GM18858 (cell line): ENCODE measurements at regions not wholly inside any gene's neighbourhood (a gene's known extent, or its start where the extent isn't known, plus 50 kb on each side); places are given as distances from the start of the nearest gene placed in this dataset.

Experiments used
- ATAC-seq: cut with Tn5 transposase; IDR thresholded peaks from one replicate; pipeline ENCODE4 v1.9.1; 2021; ENCODE audit not compliant: unreplicated experiment

GRCh38 chr22:49237279-49237678 is 590.4 kb downstream of the BRD1 start:
- ATAC-seq: no peak

GRCh38 chr22:49236541-49237075 is 591.1 kb downstream of the BRD1 start:
- no peak for ATAC-seq

- no peak for ATAC-seq
These were observed 592.0 kb downstream of the BRD1 start for GRCh38 chr22:49235463-49236300.

GRCh38 chr22:49234459-49234858 is 593.2 kb downstream of the BRD1 start:
- no peak for ATAC-seq

- ATAC-seq: no peak
These were observed 594.1 kb downstream of the BRD1 start for GRCh38 chr22:49233507-49234100.

GRCh38 chr22:49232319-49233067 is 595.2 kb downstream of the BRD1 start:
- no peak for ATAC-seq

- no peak for ATAC-seq
These were observed 597.5 kb downstream of the BRD1 start for GRCh38 chr22:49230194-49230577.

- ATAC-seq: no peak
These were observed 598.0 kb downstream of the BRD1 start for GRCh38 chr22:49229483-49230193.

- no peak for ATAC-seq
These were observed 599.1 kb downstream of the BRD1 start for GRCh38 chr22:49228431-49229037.

- ATAC-seq: no peak
These were observed 600.0 kb downstream of the BRD1 start for GRCh38 chr22:49227670-49228069.

GRCh38 chr22:49226096-49226495 is 601.6 kb downstream of the BRD1 start:
- ATAC-seq: no peak

GRCh38 chr22:49224243-49224642 is 603.4 kb downstream of the BRD1 start:
- ATAC-seq: no peak

GRCh38 chr22:49218142-49218541 is 609.5 kb downstream of the BRD1 start:
- no peak for ATAC-seq

- no peak for ATAC-seq
These were observed 611.1 kb downstream of the BRD1 start for GRCh38 chr22:49216579-49216978.

GRCh38 chr22:49215840-49216239 is 611.8 kb downstream of the BRD1 start:
- ATAC-seq: no peak

- ATAC-seq: no peak
These were observed 612.7 kb downstream of the BRD1 start for GRCh38 chr22:49214976-49215375.

- ATAC-seq: no peak
These were observed 613.8 kb downstream of the BRD1 start for GRCh38 chr22:49213731-49214352.

GRCh38 chr22:49212466-49212865 is 615.2 kb downstream of the BRD1 start:
- no peak for ATAC-seq

- ATAC-seq: no peak
These were observed 615.7 kb downstream of the BRD1 start for GRCh38 chr22:49212002-49212401.

GRCh38 chr22:49211176-49211575 is 616.5 kb downstream of the BRD1 start:
- ATAC-seq: no peak
